Progenitor cell of endocrine pancreas (in vitro differentiated cells): ENCODE measurements at regions not wholly inside any gene's neighbourhood (a gene's known extent, or its start where the extent isn't known, plus 50 kb on each side); places are given as distances from the start of the nearest gene placed in this dataset.

Experiments used
- DNase-seq: peaks from one replicate; pipeline ENCODE4 v3.0.0; 2021; ENCODE audit warnings: low spot score; ENCODE audit not compliant: unreplicated experiment
- H3K27ac Mint-ChIP-seq: 2 replicates; pipeline ENCODE4 v1.8.0; 2021; ENCODE audit warnings: mild to moderate bottlenecking, moderate library complexity, mixed read lengths
- H3K27me3 Mint-ChIP-seq: 2 replicates; pipeline ENCODE4 v1.8.0; 2021; ENCODE audit warnings: mixed read lengths
- H3K36me3 Mint-ChIP-seq: 2 replicates; pipeline ENCODE4 v1.8.0; 2022; ENCODE audit warnings: mixed read lengths; ENCODE audit not compliant: insufficient read depth
- H3K4me1 Mint-ChIP-seq: 2 replicates; pipeline ENCODE4 v1.8.0; 2021; ENCODE audit warnings: low read depth, mixed read lengths
- H3K4me3 Mint-ChIP-seq: 2 replicates; pipeline ENCODE4 v1.8.0; 2021; ENCODE audit warnings: low read depth, mild to moderate bottlenecking, moderate library complexity, mixed read lengths
- H3K9me3 Mint-ChIP-seq: 2 replicates; pipeline ENCODE4 v1.8.0; 2021; ENCODE audit warnings: low read depth, mixed read lengths
- TF ChIP-seq, protein P1 (sequence below): fragments of 200-600 bp; sonication (generic); IDR thresholded peaks from one replicate; pipeline ENCODE4 v1.5.0; 2021; ENCODE audit warnings: antibody characterized with exemption, mild to moderate bottlenecking; ENCODE audit not compliant: unreplicated experiment

- Mint-ChIP-seq H3K27ac (no peak overlapping the region), H3K36me3 (no peaks in the 10 kb centered on the region), H3K27me3 (no peaks in the 10 kb centered on the region), H3K4me3 (no peak overlapping the region), H3K9me3 (no peaks in the 10 kb centered on the region), H3K4me1 (no peaks in the 10 kb centered on the region)
- no peak for DNase-seq
- TF ChIP-seq, protein P1, sequence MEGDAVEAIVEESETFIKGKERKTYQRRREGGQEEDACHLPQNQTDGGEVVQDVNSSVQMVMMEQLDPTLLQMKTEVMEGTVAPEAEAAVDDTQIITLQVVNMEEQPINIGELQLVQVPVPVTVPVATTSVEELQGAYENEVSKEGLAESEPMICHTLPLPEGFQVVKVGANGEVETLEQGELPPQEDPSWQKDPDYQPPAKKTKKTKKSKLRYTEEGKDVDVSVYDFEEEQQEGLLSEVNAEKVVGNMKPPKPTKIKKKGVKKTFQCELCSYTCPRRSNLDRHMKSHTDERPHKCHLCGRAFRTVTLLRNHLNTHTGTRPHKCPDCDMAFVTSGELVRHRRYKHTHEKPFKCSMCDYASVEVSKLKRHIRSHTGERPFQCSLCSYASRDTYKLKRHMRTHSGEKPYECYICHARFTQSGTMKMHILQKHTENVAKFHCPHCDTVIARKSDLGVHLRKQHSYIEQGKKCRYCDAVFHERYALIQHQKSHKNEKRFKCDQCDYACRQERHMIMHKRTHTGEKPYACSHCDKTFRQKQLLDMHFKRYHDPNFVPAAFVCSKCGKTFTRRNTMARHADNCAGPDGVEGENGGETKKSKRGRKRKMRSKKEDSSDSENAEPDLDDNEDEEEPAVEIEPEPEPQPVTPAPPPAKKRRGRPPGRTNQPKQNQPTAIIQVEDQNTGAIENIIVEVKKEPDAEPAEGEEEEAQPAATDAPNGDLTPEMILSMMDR: no peak
These were observed 231.0 kb upstream of the PCDH10 start for GRCh38 chr4:132918096-132918495.

DNA sequence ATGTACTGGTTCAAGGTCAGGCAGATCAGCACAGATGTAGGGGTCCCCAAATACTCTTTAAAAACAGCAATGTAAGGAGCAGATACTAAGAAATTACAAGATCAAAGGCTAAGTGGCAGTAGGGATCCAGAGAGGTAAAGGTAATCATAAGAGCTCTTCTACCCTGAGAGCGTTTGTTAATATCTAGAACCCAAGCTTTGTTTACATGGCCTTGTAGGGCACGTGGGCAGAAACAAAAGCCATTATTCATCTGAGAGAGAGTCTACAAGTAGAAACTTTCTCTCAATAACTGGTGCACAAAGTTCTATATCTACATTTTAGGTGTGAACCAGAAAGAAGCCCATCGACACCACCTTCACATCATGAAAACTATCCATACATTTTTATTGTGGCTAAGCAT, 225.6 kb upstream of the PCDH10 start:
- Mint-ChIP-seq H3K27ac (no peak overlapping the region), H3K27me3 (no peaks in the 10 kb centered on the region), H3K36me3 (no peaks in the 10 kb centered on the region)

GRCh38 chr4:132934911-132935310, 214.2 kb upstream of the PCDH10 start:
- Mint-ChIP-seq H3K27me3 (no peaks in the 10 kb centered on the region), H3K4me1 (no peaks in the 10 kb centered on the region), H3K4me3 (no peak overlapping the region), H3K36me3 (no peaks in the 10 kb centered on the region), H3K9me3 (peaks cover 5% of the 10 kb centered on the region), H3K27ac (no peak overlapping the region)
- TF ChIP-seq, protein P1: no peak
- no peak for DNase-seq

More for the DNA sequence above, 225.6 kb upstream of the PCDH10 start:
- TF ChIP-seq, protein P1: no peak
- no peak overlapping the region for H3K4me3 Mint-ChIP-seq
- H3K9me3 Mint-ChIP-seq: no peaks in the 10 kb centered on the region
- no peak for DNase-seq
- H3K4me1 Mint-ChIP-seq: peaks cover 3% of the 10 kb centered on the region

DNA sequence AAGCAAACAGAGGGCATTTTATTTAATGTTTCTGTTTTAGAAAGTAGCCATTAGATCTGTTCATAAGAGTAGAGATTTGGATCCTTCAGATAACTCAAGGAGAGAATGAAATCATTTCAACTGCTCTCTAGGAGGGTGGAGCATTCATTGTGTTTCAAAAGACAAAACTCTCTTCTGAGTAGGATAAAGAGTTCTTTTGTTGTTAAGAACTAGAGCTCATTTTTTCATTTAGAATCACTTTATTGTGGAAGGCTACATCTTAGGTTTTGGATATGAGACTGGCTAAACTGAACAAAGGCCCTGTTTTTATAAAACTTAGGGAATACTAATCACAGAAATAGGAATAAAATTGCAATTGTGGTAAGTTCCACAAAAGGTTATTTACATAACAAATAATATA, 193.9 kb upstream of the PCDH10 start:
- Mint-ChIP-seq H3K4me3 (no peak overlapping the region), H3K9me3 (peaks cover 14% of the 10 kb centered on the region), H3K27ac (no peak overlapping the region), H3K4me1 (no peaks in the 10 kb centered on the region), H3K27me3 (no peaks in the 10 kb centered on the region), H3K36me3 (no peaks in the 10 kb centered on the region)
- TF ChIP-seq, protein P1: no peak
- no peak for DNase-seq

DNA sequence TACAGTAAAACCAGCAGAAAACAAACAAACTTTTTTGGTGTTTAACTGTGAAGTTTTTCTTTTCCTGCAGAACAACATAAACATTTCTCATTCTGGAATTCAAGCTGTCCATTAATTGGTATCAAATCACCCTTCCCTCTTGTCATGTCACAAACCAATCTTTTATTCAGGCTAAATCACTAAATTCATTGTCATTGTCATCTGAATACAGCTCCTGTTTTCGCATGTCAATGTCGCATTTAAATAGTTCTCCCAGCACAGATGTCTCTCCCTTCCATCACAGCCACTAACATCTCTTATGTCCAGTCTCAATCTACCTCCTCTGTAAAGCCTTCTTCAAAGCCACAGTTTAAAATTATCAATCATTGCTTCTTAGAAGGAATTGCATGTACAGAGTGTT, 192.1 kb upstream of the PCDH10 start:
- Mint-ChIP-seq H3K4me3 (no peak overlapping the region), H3K36me3 (no peaks in the 10 kb centered on the region), H3K9me3 (peaks cover 6% of the 10 kb centered on the region), H3K4me1 (no peaks in the 10 kb centered on the region), H3K27me3 (no peaks in the 10 kb centered on the region), H3K27ac (no peak overlapping the region)
- DNase-seq: no peak
- TF ChIP-seq, protein P1: no peak
